HEK293T (cell line): ENCODE measurements at regions not wholly inside any gene's neighbourhood (a gene's known extent, or its start where the extent isn't known, plus 50 kb on each side); places are given as distances from the start of the nearest gene placed in this dataset.
"Not testable (repeated sequence)": the region's sequence is repeated elsewhere in the genome, so short reads cannot be mapped to it uniquely, and the experiment has no call there.

Experiments used
- CTCF ChIA-PET: fragments of 350-600 bp; formaldehyde crosslinking; extraction: SDS; loops from one replicate; lab custom pipeline; 2021; ENCODE audit warnings: antibody characterized with exemption, inconsistent platforms; lab: Yijun Ruan, JAX
- POLR2A ChIA-PET: fragments of 350-600 bp; formaldehyde crosslinking; extraction: SDS; loops from one replicate; lab custom pipeline; 2020; ENCODE audit warnings: antibody characterized with exemption, inconsistent platforms; lab: Yijun Ruan, JAX
- DNase-seq: peaks from one replicate; pipeline ENCODE4 v3.0.0; 2012; ENCODE audit warnings: mixed read lengths; ENCODE audit errors: extremely low spot score
- ARNT ChIP-seq: fragments of 450-650 bp; IDR thresholded peaks from 2 replicates; pipeline ENCODE4 v1.6.1; 2017; ENCODE audit warnings: mild to moderate bottlenecking
- BHLHE40 ChIP-seq: fragments of 450-650 bp; IDR thresholded peaks from 2 replicates; pipeline ENCODE4 v1.6.1; 2016; ENCODE audit warnings: mild to moderate bottlenecking, moderate library complexity, borderline replicate concordance
- CTBP1 ChIP-seq: fragments of 450-650 bp; IDR thresholded peaks from 2 replicates; pipeline ENCODE4 v1.6.1; 2016; ENCODE audit warnings: borderline replicate concordance
- ELF4 ChIP-seq: fragments of 450-650 bp; IDR thresholded peaks from 2 replicates; pipeline ENCODE4 v1.6.1; 2017; ENCODE audit warnings: antibody characterized with exemption
- FOXA1 ChIP-seq: fragments of 450-650 bp; IDR thresholded peaks from 2 replicates; pipeline ENCODE4 v1.6.1; 2016; ENCODE audit warnings: mild to moderate bottlenecking
- FOXK2 ChIP-seq: fragments of 450-650 bp; IDR thresholded peaks from 2 replicates; pipeline ENCODE4 v1.6.1; 2016; ENCODE audit warnings: mild to moderate bottlenecking
- FOXM1 ChIP-seq: fragments of 450-650 bp; IDR thresholded peaks from 2 replicates; pipeline ENCODE4 v1.6.1; 2017; ENCODE audit warnings: mild to moderate bottlenecking, borderline replicate concordance
- HDGF ChIP-seq: fragments of 450-650 bp; IDR thresholded peaks from 2 replicates; pipeline ENCODE4 v1.6.1; 2017; ENCODE audit warnings: antibody characterized with exemption, borderline replicate concordance
- L3MBTL2 ChIP-seq: fragments of 450-650 bp; conservative IDR thresholded peaks from 2 replicates; pipeline ENCODE4 v1.6.1; 2016; ENCODE audit warnings: mild to moderate bottlenecking
- LEF1 ChIP-seq: fragments of 450-650 bp; IDR thresholded peaks from 2 replicates; pipeline ENCODE4 v1.6.1; 2017; ENCODE audit warnings: mild to moderate bottlenecking, borderline replicate concordance
- NFRKB ChIP-seq: fragments of 450-650 bp; IDR thresholded peaks from 2 replicates; pipeline ENCODE4 v1.6.1; 2016; ENCODE audit warnings: mild to moderate bottlenecking, moderate library complexity
- SP1 ChIP-seq: fragments of 450-650 bp; IDR thresholded peaks from 2 replicates; pipeline ENCODE4 v1.6.1; 2017
- SUZ12 ChIP-seq: fragments of 450-650 bp; IDR thresholded peaks from 2 replicates; pipeline ENCODE4 v1.6.1; 2016; ENCODE audit warnings: mild to moderate bottlenecking
- TARDBP ChIP-seq: fragments of 450-650 bp; IDR thresholded peaks from 2 replicates; pipeline ENCODE4 v1.6.1; 2016
- ZNF384 ChIP-seq: fragments of 450-650 bp; IDR thresholded peaks from 2 replicates; pipeline ENCODE4 v1.6.1; 2016
- TF ChIP-seq, protein P1 (sequence below): fragments of 450-650 bp; IDR thresholded peaks from 2 replicates; pipeline ENCODE4 v1.6.1; 2016

DNA sequence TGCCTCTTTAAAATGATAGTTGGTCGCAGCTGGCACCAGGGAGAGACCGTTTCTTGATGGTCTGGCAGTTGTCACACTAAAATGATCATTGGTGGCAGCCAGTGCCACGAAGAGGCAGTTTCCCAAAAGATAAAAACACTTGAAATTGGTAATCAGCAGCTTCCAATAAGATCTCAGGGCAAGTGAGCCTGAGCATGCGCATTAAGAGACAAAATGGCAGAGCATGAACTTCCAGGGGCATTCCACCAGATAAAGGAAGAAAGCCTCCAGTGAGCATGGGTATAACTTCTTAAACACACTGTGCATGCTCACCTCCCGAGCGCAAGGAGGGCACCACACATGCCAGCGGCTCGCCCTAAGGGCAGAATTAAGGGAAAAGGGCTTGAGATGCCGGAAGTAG is 1594.2 kb upstream of the CDH9 start:
- CTCF ChIA-PET, result no interaction called here
- POLR2A ChIA-PET, result no interaction called here
- DNase-seq, result no peak

DNA sequence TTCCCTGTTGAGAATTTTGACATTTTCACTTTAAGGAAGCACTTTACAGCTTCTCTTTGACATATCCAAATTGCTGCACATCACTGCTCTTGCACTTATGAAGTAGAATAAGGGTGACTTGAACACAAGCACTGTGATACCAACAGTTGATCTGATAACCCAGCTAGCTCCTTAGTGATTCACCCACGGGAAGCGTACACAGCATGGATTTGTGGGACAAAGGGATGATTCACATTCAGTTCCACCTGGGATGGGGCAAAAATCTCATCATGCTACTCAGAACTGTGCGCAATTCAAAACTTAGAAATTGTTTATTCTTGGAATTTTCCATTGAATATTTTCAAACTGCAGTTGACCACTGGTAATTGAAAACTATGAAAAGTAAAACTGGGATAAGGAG is 1565.5 kb upstream of the CDH9 start:
- no peak for DNase-seq
- ChIA-PET POLR2A (no interaction called here), CTCF (no interaction called here)
- TF ChIP-seq CTBP1 (no peak), ZNF384 (no peak), FOXK2 (no peak), SP1 (no peak), TARDBP (no peak), LEF1 (no peak), BHLHE40 (no peak), L3MBTL2 (no peak), FOXM1 (no peak)
- TF ChIP-seq, protein P1, sequence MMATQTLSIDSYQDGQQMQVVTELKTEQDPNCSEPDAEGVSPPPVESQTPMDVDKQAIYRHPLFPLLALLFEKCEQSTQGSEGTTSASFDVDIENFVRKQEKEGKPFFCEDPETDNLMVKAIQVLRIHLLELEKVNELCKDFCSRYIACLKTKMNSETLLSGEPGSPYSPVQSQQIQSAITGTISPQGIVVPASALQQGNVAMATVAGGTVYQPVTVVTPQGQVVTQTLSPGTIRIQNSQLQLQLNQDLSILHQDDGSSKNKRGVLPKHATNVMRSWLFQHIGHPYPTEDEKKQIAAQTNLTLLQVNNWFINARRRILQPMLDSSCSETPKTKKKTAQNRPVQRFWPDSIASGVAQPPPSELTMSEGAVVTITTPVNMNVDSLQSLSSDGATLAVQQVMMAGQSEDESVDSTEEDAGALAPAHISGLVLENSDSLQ, result no peak

More for the DNA sequence above, 1594.2 kb upstream of the CDH9 start:
- TF ChIP-seq ZNF384, result no peak
- no peak for TF ChIP-seq BHLHE40
- TF ChIP-seq NFRKB, result no peak
- no peak for TF ChIP-seq LEF1
- no peak for TF ChIP-seq FOXM1
- no peak for TF ChIP-seq CTBP1
- TF ChIP-seq, protein P1, result no peak
- TF ChIP-seq FOXA1, result no peak
- no peak for TF ChIP-seq HDGF
- TF ChIP-seq TARDBP, result no peak
- TF ChIP-seq SP1, result no peak
- no peak for TF ChIP-seq L3MBTL2
- no peak for TF ChIP-seq ELF4
- no peak for TF ChIP-seq FOXK2
- no peak for TF ChIP-seq ARNT
- no peak for TF ChIP-seq SUZ12

DNA sequence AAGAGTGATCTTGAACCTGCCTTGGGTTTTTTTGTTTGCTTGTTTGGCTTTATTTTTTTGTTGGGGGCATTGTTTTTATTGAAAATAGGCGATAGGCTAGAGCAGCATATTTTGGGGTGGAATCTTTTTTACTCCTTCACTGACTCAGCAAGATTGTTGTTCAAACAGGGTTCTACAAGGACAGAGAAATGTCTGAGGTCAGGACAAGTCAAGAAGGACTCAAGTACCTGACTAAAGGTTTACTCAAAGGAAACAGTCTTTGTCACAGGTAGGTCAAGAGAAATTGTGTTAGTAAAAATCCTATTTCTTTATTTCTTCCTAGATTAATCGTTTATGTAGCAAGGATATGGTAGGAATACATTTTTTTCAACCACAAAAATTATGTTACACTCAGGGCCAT is 1564.0 kb upstream of the CDH9 start:
- no peak for DNase-seq
- ChIA-PET POLR2A (no interaction called here), CTCF (no interaction called here)
- TF ChIP-seq BHLHE40, result no peak
- no peak for TF ChIP-seq FOXM1
- no peak for TF ChIP-seq CTBP1
- TF ChIP-seq, protein P1, result no peak
- no peak for TF ChIP-seq ELF4
- no peak for TF ChIP-seq ARNT

DNA sequence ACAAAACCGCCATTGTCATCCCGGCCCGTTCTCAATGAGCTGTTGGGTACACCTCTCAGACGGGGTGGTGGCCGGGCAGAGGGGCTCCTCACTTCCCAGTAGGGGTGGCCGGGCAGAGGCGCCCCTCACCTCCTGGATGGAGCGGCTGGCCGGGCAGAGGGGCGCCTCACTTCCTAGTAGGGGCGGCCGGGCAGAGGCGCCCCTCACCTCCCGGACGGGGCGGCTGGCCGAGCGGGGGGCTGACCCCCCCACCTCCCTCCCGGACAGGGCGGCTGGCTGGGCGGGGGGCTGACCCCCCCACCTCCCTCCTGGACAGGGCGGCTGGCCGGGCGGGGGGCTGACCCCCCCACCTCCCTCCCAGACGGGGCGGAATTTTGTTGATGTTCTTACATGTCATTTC is 1558.3 kb upstream of the CDH9 start:
- DNase-seq, POLR2A ChIA-PET, CTCF ChIA-PET: not testable (repeated sequence)

DNA sequence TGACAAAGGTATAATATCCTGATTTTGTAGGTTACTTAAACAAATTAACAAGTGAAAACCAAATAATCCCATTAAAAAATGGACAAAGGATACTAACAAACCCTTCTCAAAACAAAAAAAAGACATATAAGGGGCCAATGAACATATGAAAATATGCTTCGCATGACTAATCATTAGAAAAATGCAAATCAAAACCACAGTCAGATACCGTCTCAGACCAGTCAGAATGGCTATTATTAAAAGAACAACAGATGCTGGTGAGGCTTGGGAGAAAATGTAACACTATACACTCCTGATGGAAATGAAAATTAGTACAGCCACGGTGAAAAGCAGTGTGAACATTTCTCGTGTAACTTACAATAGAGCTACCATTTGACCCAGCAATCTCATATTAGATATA is 1542.2 kb upstream of the CDH9 start:
- POLR2A ChIA-PET, result no interaction called here
- TF ChIP-seq, protein P1, result no peak
- DNase-seq, result no peak
- CTCF ChIA-PET, result no interaction called here

DNA sequence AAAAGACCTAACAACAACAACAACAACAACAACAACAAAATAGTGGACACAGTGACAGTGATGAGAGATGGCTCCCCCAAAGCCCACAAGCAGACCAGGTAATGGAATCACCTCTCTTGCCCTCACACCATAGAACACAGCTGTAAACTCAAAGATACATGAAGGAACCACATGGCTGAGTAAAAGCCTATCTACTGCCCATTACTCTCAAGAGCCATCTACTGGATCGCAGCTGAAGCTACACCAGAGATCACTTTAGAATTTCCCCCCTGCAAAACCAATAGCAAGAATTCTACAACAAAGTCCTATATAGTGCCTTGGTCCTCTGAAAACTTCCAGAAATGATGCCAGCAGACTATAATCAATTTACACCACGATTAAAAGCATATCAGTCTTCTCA is 1537.6 kb upstream of the CDH9 start:
- POLR2A ChIA-PET, result no interaction called here
- DNase-seq, result peak; percentile 9
- CTCF ChIA-PET, result no interaction called here
- TF ChIP-seq L3MBTL2 (peak; percentile 46), FOXK2 (no peak)

DNA sequence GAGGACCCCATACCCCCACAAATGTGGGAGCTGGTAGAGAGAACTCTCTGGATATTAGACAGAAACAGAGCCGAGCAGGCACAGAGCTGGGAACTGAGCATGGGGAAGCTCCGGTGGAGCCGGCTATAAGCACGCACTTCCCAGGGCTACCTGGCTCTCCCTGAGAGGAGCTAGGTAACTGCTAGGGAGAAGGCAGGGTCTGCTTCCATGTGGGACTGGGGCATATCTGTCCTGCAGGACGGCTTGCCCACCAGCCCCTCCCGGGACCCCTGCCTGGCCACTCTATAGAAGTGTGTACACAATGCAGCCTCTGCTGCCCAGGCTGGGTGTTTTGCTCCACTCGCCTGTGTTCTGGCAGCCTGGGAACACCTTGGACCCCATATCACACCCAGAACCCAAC is 1537.0 kb upstream of the CDH9 start:
- TF ChIP-seq ARNT (no peak), CTBP1 (no peak), LEF1 (no peak), FOXM1 (no peak), BHLHE40 (no peak), ELF4 (no peak), ZNF384 (no peak), HDGF (no peak), SP1 (no peak), FOXA1 (no peak)
- TF ChIP-seq, protein P1, result no peak
- ChIA-PET POLR2A (no interaction called here), CTCF (no interaction called here)
- DNase-seq, result no peak
